WERI-Rb-1 (cell line): ENCODE measurements at regions not wholly inside any gene's neighbourhood (a gene's known extent, or its start where the extent isn't known, plus 50 kb on each side); places are given as distances from the start of the nearest gene placed in this dataset.

Experiments
- DNase-seq: peaks from one replicate; pipeline ENCODE4 v3.0.0-alpha.2; 2020
- H3K27ac ChIP-seq: fragments of 250-450 bp; sonication (Bioruptor Pico); 2 replicates; pipeline ENCODE4 v1.5.1; 2020; ENCODE audit warnings: mild to moderate bottlenecking, moderate library complexity
- H3K27me3 ChIP-seq: fragments of 250-450 bp; sonication (Bioruptor Pico); 2 replicates; pipeline ENCODE4 v1.5.1; 2021; ENCODE audit warnings: mild to moderate bottlenecking, low read depth, moderate library complexity; ENCODE audit not compliant: insufficient read depth, severe bottlenecking
- H3K36me3 ChIP-seq: fragments of 250-450 bp; sonication (Bioruptor Pico); 2 replicates; pipeline ENCODE4 v1.5.1; 2020; ENCODE audit warnings: mild to moderate bottlenecking, moderate library complexity
- H3K4me3 ChIP-seq: 2 replicates; pipeline ENCODE4 v1.5.1; 2011; ENCODE audit warnings: low read depth, mild to moderate bottlenecking, control low read depth, low read length
- H3K9me3 ChIP-seq: fragments of 250-450 bp; sonication (Bioruptor Pico); 2 replicates; pipeline ENCODE4 v1.5.1; 2021; ENCODE audit warnings: mild to moderate bottlenecking, moderate library complexity; ENCODE audit not compliant: severe bottlenecking
- TF ChIP-seq, protein P1 (sequence below): IDR thresholded peaks from 2 replicates; pipeline ENCODE4 v1.5.1; 2011; ENCODE audit warnings: low read depth, mild to moderate bottlenecking, control low read depth, inconsistent platforms, low read length

DNA sequence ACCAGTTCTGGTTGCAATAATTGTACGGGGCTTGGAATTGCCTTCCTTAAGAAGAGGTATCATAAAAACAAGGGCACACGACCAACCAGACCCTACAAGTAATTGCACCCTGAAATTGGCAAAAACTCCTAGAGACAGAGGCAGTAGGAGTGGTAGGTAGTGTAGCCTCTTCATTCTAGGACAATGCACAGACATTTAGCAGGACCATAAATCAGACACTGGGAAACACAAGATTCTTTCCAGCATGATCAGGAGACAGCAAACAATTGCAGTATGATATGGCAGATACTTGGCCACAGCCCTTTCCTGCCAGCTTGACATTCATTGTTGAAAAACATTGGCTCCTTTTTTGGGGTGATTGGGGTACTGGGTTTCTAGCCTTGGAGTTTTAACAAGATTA lies 186.6 kb upstream of the PIK3C3 start:
- no peak overlapping the region for H3K4me3 ChIP-seq
- H3K36me3 ChIP-seq = no peaks in the 10 kb centered on the region
- no peaks in the 10 kb centered on the region for H3K9me3 ChIP-seq
- H3K27ac ChIP-seq = no peak overlapping the region; the same call in 1 of the 2 replicates
- TF ChIP-seq, protein P1, sequence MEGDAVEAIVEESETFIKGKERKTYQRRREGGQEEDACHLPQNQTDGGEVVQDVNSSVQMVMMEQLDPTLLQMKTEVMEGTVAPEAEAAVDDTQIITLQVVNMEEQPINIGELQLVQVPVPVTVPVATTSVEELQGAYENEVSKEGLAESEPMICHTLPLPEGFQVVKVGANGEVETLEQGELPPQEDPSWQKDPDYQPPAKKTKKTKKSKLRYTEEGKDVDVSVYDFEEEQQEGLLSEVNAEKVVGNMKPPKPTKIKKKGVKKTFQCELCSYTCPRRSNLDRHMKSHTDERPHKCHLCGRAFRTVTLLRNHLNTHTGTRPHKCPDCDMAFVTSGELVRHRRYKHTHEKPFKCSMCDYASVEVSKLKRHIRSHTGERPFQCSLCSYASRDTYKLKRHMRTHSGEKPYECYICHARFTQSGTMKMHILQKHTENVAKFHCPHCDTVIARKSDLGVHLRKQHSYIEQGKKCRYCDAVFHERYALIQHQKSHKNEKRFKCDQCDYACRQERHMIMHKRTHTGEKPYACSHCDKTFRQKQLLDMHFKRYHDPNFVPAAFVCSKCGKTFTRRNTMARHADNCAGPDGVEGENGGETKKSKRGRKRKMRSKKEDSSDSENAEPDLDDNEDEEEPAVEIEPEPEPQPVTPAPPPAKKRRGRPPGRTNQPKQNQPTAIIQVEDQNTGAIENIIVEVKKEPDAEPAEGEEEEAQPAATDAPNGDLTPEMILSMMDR = no peak
- no peak for DNase-seq
- H3K27me3 ChIP-seq = no peaks in the 10 kb centered on the region

DNA sequence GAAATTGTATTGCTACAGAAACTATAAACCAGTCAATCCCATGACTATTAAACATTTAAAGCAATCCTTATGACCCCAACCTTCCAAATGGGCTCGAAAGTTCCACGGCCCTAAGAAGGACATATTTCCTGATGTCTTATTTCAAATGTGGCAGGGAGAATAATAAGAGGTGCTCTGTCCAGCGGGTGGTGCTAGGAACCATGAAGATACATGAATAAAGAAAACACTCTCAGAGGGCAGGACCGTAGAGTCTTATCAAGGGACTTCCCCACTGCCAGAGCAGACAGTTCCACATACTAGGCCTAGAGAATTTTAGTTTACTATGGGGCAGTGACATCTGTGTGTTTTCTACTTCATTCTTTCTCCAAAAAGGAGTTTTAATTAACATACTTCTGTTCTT lies 187.1 kb upstream of the PIK3C3 start:
- H3K27me3 ChIP-seq = no peaks in the 10 kb centered on the region
- no peaks in the 10 kb centered on the region for H3K9me3 ChIP-seq
- no peaks in the 10 kb centered on the region for H3K36me3 ChIP-seq
- TF ChIP-seq, protein P1 = peak; percentile 24; the same call in 1 of the 2 replicates
- H3K27ac ChIP-seq = no peak overlapping the region
- no peak overlapping the region for H3K4me3 ChIP-seq
- DNase-seq = peak; percentile 49

DNA sequence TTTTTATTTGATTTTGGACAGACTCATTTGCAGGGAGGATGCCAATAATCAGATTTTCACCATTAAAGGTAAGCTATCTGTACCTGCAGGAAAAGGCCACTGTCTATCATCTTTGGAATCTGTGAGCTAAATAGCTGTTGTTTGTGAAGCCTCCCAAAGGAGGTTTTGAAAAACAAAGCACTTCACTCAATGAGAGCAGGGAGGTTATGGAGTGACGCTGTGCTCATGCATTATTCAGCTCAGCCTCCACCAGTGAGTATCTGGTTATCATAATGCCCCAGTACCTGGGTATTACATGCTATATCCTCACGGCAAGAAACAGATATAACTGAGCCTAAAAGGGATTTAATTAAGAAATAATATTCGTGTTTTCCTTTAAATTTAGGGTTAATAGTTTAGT lies 189.6 kb upstream of the PIK3C3 start:
- Histone ChIP-seq H3K36me3 (no peaks in the 10 kb centered on the region), H3K27me3 (no peaks in the 10 kb centered on the region), H3K4me3 (no peak overlapping the region), H3K9me3 (no peaks in the 10 kb centered on the region), H3K27ac (no peak overlapping the region)
- no peak for DNase-seq
- TF ChIP-seq, protein P1 = no peak

- Histone ChIP-seq H3K36me3 (no peaks in the 10 kb centered on the region), H3K9me3 (no peaks in the 10 kb centered on the region), H3K4me3 (no peak overlapping the region), H3K27ac (no peak overlapping the region), H3K27me3 (no peaks in the 10 kb centered on the region)
- TF ChIP-seq, protein P1 = no peak
- no peak for DNase-seq
These were observed 191.7 kb upstream of the PIK3C3 start for GRCh38 chr18:41763361-41763760.

DNA sequence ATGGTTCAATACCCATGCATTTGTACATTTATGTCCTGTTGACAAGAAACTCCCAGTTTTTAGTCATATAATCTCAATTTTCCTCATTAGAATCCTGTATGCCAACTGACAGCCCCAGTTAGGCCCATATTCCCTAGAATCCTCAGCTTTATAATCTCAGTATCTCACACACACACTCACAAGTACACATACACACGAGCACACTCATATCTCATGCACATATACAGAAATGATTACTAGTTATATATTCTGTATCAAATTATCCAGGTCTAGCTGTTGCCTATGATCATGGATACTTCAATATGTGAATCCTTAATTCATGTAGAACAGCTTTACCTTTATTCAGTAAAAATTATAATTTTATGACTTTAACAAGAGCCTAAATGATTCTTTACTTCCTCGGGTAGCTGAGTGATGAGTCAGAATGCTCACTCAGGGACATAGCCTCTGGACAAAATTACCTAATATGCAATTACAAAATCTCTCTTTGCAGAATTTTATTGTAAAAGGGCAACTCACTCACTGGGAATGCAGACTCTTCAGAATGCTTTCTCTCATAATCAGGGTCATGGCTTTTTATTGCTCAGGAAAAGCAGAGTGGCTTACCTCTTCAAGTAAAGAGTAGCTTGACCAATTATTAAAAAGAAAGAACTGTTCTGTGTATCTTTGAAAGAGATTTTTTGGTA lies 193.6 kb upstream of the PIK3C3 start:
- H3K36me3 ChIP-seq = no peaks in the 10 kb centered on the region
- no peak overlapping the region for H3K27ac ChIP-seq
- H3K4me3 ChIP-seq = no peak overlapping the region
- H3K9me3 ChIP-seq = no peaks in the 10 kb centered on the region
- no peak for DNase-seq
- no peaks in the 10 kb centered on the region for H3K27me3 ChIP-seq
- TF ChIP-seq, protein P1 = no peak

- no peak for DNase-seq
- Histone ChIP-seq H3K36me3 (no peaks in the 10 kb centered on the region), H3K4me3 (no peak overlapping the region), H3K27me3 (no peaks in the 10 kb centered on the region), H3K9me3 (no peaks in the 10 kb centered on the region), H3K27ac (no peak overlapping the region)
- TF ChIP-seq, protein P1 = no peak
These were observed 196.5 kb upstream of the PIK3C3 start for GRCh38 chr18:41758534-41758933.
